ENCODE measurements at regions not wholly inside any gene's neighbourhood (a gene's known extent, or its start where the extent isn't known, plus 50 kb on each side); places are given as distances from the start of the nearest gene placed in this dataset.

DNA sequence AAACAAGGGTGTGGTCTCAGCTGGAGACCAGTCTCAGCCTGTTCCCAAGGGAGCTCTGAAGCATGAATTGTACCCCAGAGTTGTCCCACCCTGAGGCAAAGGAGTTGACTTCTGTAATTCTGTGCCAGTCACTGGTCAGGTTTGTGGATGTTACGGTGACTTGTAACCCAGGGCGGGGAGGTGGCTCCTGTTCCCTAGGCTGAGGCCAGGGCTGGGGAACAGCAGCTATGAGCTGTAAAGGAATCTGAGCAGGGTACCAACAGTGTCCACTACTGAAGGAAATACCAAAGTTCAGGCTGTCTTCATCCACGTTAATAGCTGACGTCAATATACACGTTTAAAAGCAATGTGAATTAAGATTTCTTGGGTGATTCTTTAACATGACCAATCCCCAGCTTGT lies 266.2 kb downstream of the ABHD5 start:
- H3K79me2 ChIP-seq (ENCODE audit: control insufficient read depth, insufficient read depth, low read length): no peaks in the 10 kb centered on the region
- FAIRE-seq (no peak), ATAC-seq (no peak), DNase-seq (ENCODE audit: low read depth, low spot score) (no peak)
- H2AFZ ChIP-seq (ENCODE audit: control insufficient read depth, low read depth, low read length): no peak overlapping the region
- RAD21 ChIA-PET (ENCODE audit: unreplicated experiment): interaction anchor here (1.3 to 1.6 kb wide), 3 partner anchors 10 to 101 kb away, joined by 3 to 4 read pairs (median 3); no protein-coding TSS in a partner anchor
- 71% methylated on average over 5 of the region's 5 CpGs for WGBS (ENCODE audit: insufficient coverage, insufficient replicate concordance, low lambda C conversion rate, missing lambda C conversion rate)
- intact Hi-C loops (cut with micrococcal nuclease; ENCODE audit: unreplicated experiment): no loop called here
- POLR2A ChIA-PET: interaction anchor here (1.2 kb wide), 1 partner anchor 9 kb away, joined by 3 read pairs; no protein-coding TSS in a partner anchor
- in situ Hi-C loops (cut with MboI): no loop called here
- no peak overlapping the region for H3K27ac ChIP-seq (ENCODE audit: control insufficient read depth, insufficient read depth)
- no peak overlapping the region for H3K9ac ChIP-seq (ENCODE audit: control insufficient read depth, insufficient read depth, low read length)
- peak overlapping the region; percentile 54; the same call in 1 of the 2 replicates for H3K4me2 ChIP-seq (ENCODE audit: control insufficient read depth, insufficient read depth)
- H3K9me3 ChIP-seq (replicated peaks; ENCODE audit: control insufficient read depth, insufficient read depth, low read length): no peaks in the 10 kb centered on the region
- peaks cover 31% of the 10 kb centered on the region for H3K4me1 ChIP-seq (ENCODE audit: control insufficient read depth, insufficient read depth, low read length)
- H4K20me1 ChIP-seq (ENCODE audit: control insufficient read depth, insufficient read depth): no peaks in the 10 kb centered on the region
- SMC1A ChIA-PET (ENCODE audit: uncharacterized antibody, unreplicated experiment): interaction anchor here (0.9 to 1.8 kb wide), 9 partner anchors 9 to 157 kb away, joined by 3 to 10 read pairs (median 3); no protein-coding TSS in a partner anchor
- no peak for TF ChIP-seq STAT3 (IDR thresholded peaks at IDR 0.05; ENCODE audit: low read depth, low read length)
- TF ChIP-seq, protein P1, sequence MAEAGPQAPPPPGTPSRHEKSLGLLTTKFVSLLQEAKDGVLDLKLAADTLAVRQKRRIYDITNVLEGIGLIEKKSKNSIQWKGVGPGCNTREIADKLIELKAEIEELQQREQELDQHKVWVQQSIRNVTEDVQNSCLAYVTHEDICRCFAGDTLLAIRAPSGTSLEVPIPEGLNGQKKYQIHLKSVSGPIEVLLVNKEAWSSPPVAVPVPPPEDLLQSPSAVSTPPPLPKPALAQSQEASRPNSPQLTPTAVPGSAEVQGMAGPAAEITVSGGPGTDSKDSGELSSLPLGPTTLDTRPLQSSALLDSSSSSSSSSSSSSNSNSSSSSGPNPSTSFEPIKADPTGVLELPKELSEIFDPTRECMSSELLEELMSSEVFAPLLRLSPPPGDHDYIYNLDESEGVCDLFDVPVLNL (IDR thresholded peaks at IDR 0.05; ENCODE audit: low read depth, low read length): no peak
- TF ChIP-seq MYB (IDR thresholded peaks at IDR 0.05; ENCODE audit: borderline replicate concordance, low read depth, low read length): no peak
- TF ChIP-seq, protein P2, sequence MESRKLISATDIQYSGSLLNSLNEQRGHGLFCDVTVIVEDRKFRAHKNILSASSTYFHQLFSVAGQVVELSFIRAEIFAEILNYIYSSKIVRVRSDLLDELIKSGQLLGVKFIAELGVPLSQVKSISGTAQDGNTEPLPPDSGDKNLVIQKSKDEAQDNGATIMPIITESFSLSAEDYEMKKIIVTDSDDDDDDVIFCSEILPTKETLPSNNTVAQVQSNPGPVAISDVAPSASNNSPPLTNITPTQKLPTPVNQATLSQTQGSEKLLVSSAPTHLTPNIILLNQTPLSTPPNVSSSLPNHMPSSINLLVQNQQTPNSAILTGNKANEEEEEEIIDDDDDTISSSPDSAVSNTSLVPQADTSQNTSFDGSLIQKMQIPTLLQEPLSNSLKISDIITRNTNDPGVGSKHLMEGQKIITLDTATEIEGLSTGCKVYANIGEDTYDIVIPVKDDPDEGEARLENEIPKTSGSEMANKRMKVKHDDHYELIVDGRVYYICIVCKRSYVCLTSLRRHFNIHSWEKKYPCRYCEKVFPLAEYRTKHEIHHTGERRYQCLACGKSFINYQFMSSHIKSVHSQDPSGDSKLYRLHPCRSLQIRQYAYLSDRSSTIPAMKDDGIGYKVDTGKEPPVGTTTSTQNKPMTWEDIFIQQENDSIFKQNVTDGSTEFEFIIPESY (IDR thresholded peaks at IDR 0.05): no peak
- TF ChIP-seq, protein P3, sequence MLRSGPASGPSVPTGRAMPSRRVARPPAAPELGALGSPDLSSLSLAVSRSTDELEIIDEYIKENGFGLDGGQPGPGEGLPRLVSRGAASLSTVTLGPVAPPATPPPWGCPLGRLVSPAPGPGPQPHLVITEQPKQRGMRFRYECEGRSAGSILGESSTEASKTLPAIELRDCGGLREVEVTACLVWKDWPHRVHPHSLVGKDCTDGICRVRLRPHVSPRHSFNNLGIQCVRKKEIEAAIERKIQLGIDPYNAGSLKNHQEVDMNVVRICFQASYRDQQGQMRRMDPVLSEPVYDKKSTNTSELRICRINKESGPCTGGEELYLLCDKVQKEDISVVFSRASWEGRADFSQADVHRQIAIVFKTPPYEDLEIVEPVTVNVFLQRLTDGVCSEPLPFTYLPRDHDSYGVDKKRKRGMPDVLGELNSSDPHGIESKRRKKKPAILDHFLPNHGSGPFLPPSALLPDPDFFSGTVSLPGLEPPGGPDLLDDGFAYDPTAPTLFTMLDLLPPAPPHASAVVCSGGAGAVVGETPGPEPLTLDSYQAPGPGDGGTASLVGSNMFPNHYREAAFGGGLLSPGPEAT (IDR thresholded peaks at IDR 0.05; ENCODE audit: low read depth): no peak
- H3K4me3 ChIP-seq: no peak overlapping the region
- no peaks in the 10 kb centered on the region for H3K36me3 ChIP-seq (ENCODE audit: control insufficient read depth in 2 of 2, insufficient read depth in 2 of 2, low read length in 1 of 2)
- CTCF ChIA-PET: interaction anchor here (0.9 to 1.6 kb wide), 5 partner anchors 10 to 278 kb away, joined by 3 to 6 read pairs (median 3); no protein-coding TSS in a partner anchor
- no TSS peak for BruUV-seq (replicated peaks)
- no peaks in the 10 kb centered on the region for H3K27me3 ChIP-seq (replicated peaks in 1 of 2; ENCODE audit: control insufficient read depth in 2 of 2, insufficient read depth in 2 of 2, low read length in 1 of 2)
